Endometrium (tissue), 2 donors: ENCODE measurements at regions not wholly inside any gene's neighbourhood (a gene's known extent, or its start where the extent isn't known, plus 50 kb on each side); places are given as distances from the start of the nearest gene placed in this dataset.
"Not testable (repeated sequence)": the region's sequence is repeated elsewhere in the genome, so short reads cannot be mapped to it uniquely, and the experiment has no call there.

Experiments used
- FAIRE-seq: peaks from 2 replicates; lab custom pipeline; 2012; peaks lifted over from hg19 to GRCh38; lab: Jason Lieb, UNC
- donor health status: control.
- donor health status: control.

- FAIRE-seq, result no peak
These were observed 595.9 kb downstream of the DSC3 start for GRCh38 chr18:30446605-30447004.

- no peak for FAIRE-seq
These were observed 598.0 kb downstream of the DSC3 start for GRCh38 chr18:30444544-30444943.

- FAIRE-seq, result no peak
These were observed 602.2 kb downstream of the DSC3 start for GRCh38 chr18:30440351-30440750.

GRCh38 chr18:30439174-30439573 is 603.4 kb downstream of the DSC3 start:
- no peak for FAIRE-seq

- no peak for FAIRE-seq
These were observed 610.2 kb downstream of the DSC3 start for GRCh38 chr18:30432349-30432748.

GRCh38 chr18:30419399-30419798 is 623.1 kb downstream of the DSC3 start:
- not testable (repeated sequence) for FAIRE-seq

- no peak for FAIRE-seq
These were observed 626.6 kb downstream of the DSC3 start for GRCh38 chr18:30415903-30416302.

- FAIRE-seq, result no peak
These were observed 633.4 kb downstream of the DSC3 start for GRCh38 chr18:30409120-30409519.

- FAIRE-seq, result no peak
These were observed 635.8 kb downstream of the DSC3 start for GRCh38 chr18:30406728-30407127.

- no peak for FAIRE-seq
These were observed 637.5 kb downstream of the DSC3 start for GRCh38 chr18:30405038-30405437.

GRCh38 chr18:30404422-30404821 is 638.1 kb downstream of the DSC3 start:
- FAIRE-seq, result no peak

GRCh38 chr18:30403278-30403677 is 639.3 kb downstream of the DSC3 start:
- FAIRE-seq, result no peak

- no peak for FAIRE-seq
These were observed 655.1 kb downstream of the DSC3 start for GRCh38 chr18:30387401-30387800.

GRCh38 chr18:30386624-30387023 is 655.9 kb downstream of the DSC3 start:
- no peak for FAIRE-seq

- no peak for FAIRE-seq
These were observed 656.9 kb downstream of the DSC3 start for GRCh38 chr18:30385684-30386083.

GRCh38 chr18:30381826-30382225 is 660.7 kb downstream of the DSC3 start:
- no peak for FAIRE-seq

- FAIRE-seq, result no peak
These were observed 664.4 kb downstream of the DSC3 start for GRCh38 chr18:30378097-30378496.

GRCh38 chr18:30376515-30376914 is 666.0 kb downstream of the DSC3 start:
- FAIRE-seq, result no peak

- FAIRE-seq, result no peak
These were observed 680.5 kb downstream of the DSC3 start for GRCh38 chr18:30361864-30362540.

- FAIRE-seq, result no peak
These were observed 683.0 kb downstream of the DSC3 start for GRCh38 chr18:30359521-30359920.

- no peak for FAIRE-seq
These were observed 684.0 kb downstream of the DSC3 start for GRCh38 chr18:30358555-30358954.

GRCh38 chr18:30352551-30353168 is 689.9 kb downstream of the DSC3 start:
- no peak for FAIRE-seq

- FAIRE-seq, result no peak
These were observed 692.3 kb downstream of the DSC3 start for GRCh38 chr18:30350263-30350662.

GRCh38 chr18:30343090-30343489 is 699.5 kb downstream of the DSC3 start:
- FAIRE-seq, result no peak
